ENCODE measurements at regions not wholly inside any gene's neighbourhood (a gene's known extent, or its start where the extent isn't known, plus 50 kb on each side); places are given as distances from the start of the nearest gene placed in this dataset.

GRCh38 chr2:15760232-15760910, 168.7 kb downstream of the DDX1 start:
- Histone ChIP-seq H3K27me3 (replicated peaks; ENCODE audit: control insufficient read depth, insufficient read depth, low read length) (no peaks in the 10 kb centered on the region; the same call in 1 of the 2 replicates), H3K36me3 (ENCODE audit: control insufficient read depth, insufficient read depth, low read length) (no peaks in the 10 kb centered on the region), H3K4me3 (replicated peaks; ENCODE audit: low read depth, low read length) (no peak overlapping the region)
- TF ChIP-seq, protein P1, sequence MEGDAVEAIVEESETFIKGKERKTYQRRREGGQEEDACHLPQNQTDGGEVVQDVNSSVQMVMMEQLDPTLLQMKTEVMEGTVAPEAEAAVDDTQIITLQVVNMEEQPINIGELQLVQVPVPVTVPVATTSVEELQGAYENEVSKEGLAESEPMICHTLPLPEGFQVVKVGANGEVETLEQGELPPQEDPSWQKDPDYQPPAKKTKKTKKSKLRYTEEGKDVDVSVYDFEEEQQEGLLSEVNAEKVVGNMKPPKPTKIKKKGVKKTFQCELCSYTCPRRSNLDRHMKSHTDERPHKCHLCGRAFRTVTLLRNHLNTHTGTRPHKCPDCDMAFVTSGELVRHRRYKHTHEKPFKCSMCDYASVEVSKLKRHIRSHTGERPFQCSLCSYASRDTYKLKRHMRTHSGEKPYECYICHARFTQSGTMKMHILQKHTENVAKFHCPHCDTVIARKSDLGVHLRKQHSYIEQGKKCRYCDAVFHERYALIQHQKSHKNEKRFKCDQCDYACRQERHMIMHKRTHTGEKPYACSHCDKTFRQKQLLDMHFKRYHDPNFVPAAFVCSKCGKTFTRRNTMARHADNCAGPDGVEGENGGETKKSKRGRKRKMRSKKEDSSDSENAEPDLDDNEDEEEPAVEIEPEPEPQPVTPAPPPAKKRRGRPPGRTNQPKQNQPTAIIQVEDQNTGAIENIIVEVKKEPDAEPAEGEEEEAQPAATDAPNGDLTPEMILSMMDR (IDR thresholded peaks at IDR 0.05; ENCODE audit: insufficient read depth, low read length, poor library complexity, severe bottlenecking): no peak
- DNase-seq (ENCODE audit: extremely low read depth, insufficient read length): no peak

DNA sequence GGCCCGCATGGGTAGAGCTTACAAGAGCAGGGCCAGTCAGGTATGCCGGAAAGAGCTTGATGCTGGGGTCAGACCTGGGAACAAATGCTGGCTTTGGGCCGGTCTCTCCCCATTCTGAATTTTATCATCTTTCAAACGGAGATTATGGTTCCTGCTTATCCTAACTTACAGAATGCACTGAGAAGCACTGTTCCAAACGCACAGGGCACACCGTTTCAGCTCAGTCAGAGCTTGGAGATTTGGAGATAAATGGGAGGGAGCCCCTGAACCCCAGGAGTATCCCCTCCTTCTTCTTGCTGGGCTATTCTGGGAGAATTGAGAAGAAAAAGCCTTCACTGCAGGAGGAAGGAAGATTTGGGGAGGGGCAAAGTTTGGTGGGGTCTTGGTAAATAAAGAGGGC, 169.4 kb downstream of the DDX1 start:
- DNase-seq (ENCODE audit: extremely low read depth, insufficient read length): no peak
- Histone ChIP-seq H3K27me3 (replicated peaks; ENCODE audit: control insufficient read depth, insufficient read depth, low read length) (no peaks in the 10 kb centered on the region; the same call in 1 of the 2 replicates), H3K4me3 (replicated peaks; ENCODE audit: low read depth, low read length) (no peak overlapping the region), H3K36me3 (ENCODE audit: control insufficient read depth, insufficient read depth, low read length) (no peaks in the 10 kb centered on the region)
- TF ChIP-seq, protein P1 (IDR thresholded peaks at IDR 0.05; ENCODE audit: insufficient read depth, low read length, poor library complexity, severe bottlenecking): no peak

DNA sequence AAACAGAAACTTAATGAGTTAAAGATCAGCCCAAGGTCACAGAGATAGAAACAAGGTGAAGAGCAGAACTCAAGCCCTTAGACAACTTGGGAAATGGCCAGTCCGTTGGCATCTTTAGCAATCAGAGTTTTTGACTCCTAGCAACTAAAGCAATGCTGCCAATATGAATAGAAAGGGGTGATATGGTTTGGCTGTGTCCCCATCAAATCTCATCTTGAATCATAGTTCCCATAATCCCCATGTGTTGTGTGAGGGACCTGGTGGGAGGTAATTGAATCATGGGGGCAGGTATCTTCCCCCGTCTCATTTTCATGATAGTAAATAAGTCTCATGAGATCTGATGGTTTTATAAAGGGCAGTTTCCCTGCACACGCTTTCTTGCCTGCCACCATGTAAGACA, 170.2 kb downstream of the DDX1 start:
- no peaks in the 10 kb centered on the region; the same call in 1 of the 2 replicates for H3K27me3 ChIP-seq (replicated peaks; ENCODE audit: control insufficient read depth, insufficient read depth, low read length)
- no peaks in the 10 kb centered on the region for H3K36me3 ChIP-seq (ENCODE audit: control insufficient read depth, insufficient read depth, low read length)
- DNase-seq (ENCODE audit: extremely low read depth, insufficient read length): no peak
- no peak overlapping the region for H3K4me3 ChIP-seq (replicated peaks; ENCODE audit: low read depth, low read length)
- TF ChIP-seq, protein P1 (IDR thresholded peaks at IDR 0.05; ENCODE audit: insufficient read depth, low read length, poor library complexity, severe bottlenecking): no peak

- no peak for DNase-seq (ENCODE audit: extremely low read depth, insufficient read length)
- Histone ChIP-seq H3K4me3 (replicated peaks; ENCODE audit: low read depth, low read length) (no peak overlapping the region), H3K36me3 (ENCODE audit: control insufficient read depth, insufficient read depth, low read length) (no peaks in the 10 kb centered on the region), H3K27me3 (replicated peaks; ENCODE audit: control insufficient read depth, insufficient read depth, low read length) (no peaks in the 10 kb centered on the region; the same call in 1 of the 2 replicates)
- TF ChIP-seq, protein P1 (IDR thresholded peaks at IDR 0.05; ENCODE audit: insufficient read depth, low read length, poor library complexity, severe bottlenecking): no peak
Measured at GRCh38 chr2:15762449-15762848, 170.8 kb downstream of the DDX1 start.

DNA sequence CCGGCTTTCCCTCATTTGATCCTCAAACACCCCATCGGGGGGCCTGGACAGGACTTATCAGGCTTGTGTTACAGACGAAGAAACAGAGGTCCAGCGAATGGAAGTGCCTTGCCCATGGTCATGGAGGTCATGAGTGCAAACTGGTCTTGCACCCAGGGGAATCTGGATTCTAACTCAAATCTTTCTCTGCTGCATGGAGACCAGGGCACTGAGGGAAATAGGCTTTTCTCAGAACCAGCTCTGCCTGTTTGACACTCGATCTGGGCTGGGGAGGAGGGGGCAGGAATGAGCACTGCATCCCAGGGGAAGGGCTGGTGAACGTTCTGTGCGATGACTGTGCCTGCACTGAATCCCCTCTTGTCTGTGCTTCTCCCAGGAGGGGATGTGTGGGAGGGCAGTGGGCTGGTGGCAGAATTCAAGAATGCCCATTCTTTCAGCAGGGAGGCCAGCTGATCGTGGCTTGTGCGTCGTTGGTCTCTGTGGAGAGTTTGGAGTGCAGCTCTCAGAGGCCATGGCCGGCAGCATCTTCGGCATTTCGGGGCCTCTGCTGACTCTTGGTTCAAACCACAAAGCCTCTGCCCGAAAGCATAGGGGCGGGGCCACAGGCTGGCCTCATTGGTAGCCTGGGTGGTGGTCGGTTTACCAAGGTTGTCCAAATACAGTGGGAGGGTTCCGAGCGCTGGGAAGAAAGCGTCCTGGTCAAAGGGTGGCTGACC, 171.6 kb downstream of the DDX1 start:
- TF ChIP-seq, protein P1 (IDR thresholded peaks at IDR 0.05; ENCODE audit: insufficient read depth, low read length, poor library complexity, severe bottlenecking): no peak
- Histone ChIP-seq H3K4me3 (replicated peaks; ENCODE audit: low read depth, low read length) (no peak overlapping the region), H3K27me3 (replicated peaks; ENCODE audit: control insufficient read depth, insufficient read depth, low read length) (no peaks in the 10 kb centered on the region; the same call in 1 of the 2 replicates), H3K36me3 (ENCODE audit: control insufficient read depth, insufficient read depth, low read length) (no peaks in the 10 kb centered on the region)
- no peak for DNase-seq (ENCODE audit: extremely low read depth, insufficient read length)

All from GM06990 (cell line).